Hepatocyte (in vitro differentiated cells): ENCODE measurements at regions not wholly inside any gene's neighbourhood (a gene's known extent, or its start where the extent isn't known, plus 50 kb on each side); places are given as distances from the start of the nearest gene placed in this dataset.
"Not testable (repeated sequence)": the region's sequence is repeated elsewhere in the genome, so short reads cannot be mapped to it uniquely, and the experiment has no call there.

Source experiments
- DNase-seq: peaks from one replicate; pipeline ENCODE4 v3.0.0-alpha.2; 2016; ENCODE audit warnings: low spot score
- H2AFZ ChIP-seq: fragments of 200-600 bp; sonication (generic); 2 replicates; pipeline ENCODE4 v1.6.0; 2016; ENCODE audit warnings: antibody characterized with exemption, mild to moderate bottlenecking
- H3K27ac ChIP-seq: fragments of 200-600 bp; sonication (generic); 2 replicates; pipeline ENCODE4 v1.5.1; 2016; ENCODE audit warnings: mild to moderate bottlenecking
- H3K27me3 ChIP-seq: fragments of 200-600 bp; sonication (generic); 2 replicates; pipeline ENCODE4 v1.6.1; 2016
- H3K36me3 ChIP-seq: fragments of 200-600 bp; sonication (generic); replicated peaks from 2 replicates; pipeline ENCODE4 v1.5.1; 2016; ENCODE audit warnings: low read depth; ENCODE audit not compliant: insufficient read depth
- H3K4me1 ChIP-seq: fragments of 200-600 bp; sonication (generic); 2 replicates; pipeline ENCODE4 v1.5.1; 2016; ENCODE audit warnings: mild to moderate bottlenecking, moderate library complexity; ENCODE audit not compliant: insufficient read depth
- H3K4me2 ChIP-seq: fragments of 200-600 bp; sonication (generic); 2 replicates; pipeline ENCODE4 v1.6.0; 2016
- H3K4me3 ChIP-seq: fragments of 200-600 bp; sonication (generic); 2 replicates; pipeline ENCODE4 v1.5.1; 2016; ENCODE audit warnings: mild to moderate bottlenecking
- H3K79me2 ChIP-seq: fragments of 200-600 bp; sonication (generic); 2 replicates; pipeline ENCODE4 v1.6.0; 2017; ENCODE audit warnings: mild to moderate bottlenecking
- H3K9me2 ChIP-seq: fragments of 200-600 bp; sonication (generic); replicated peaks from 2 replicates; pipeline ENCODE4 v1.6.0; 2017; ENCODE audit warnings: mild to moderate bottlenecking; ENCODE audit not compliant: insufficient read depth
- H3K9me3 ChIP-seq: fragments of 200-600 bp; sonication (generic); 2 replicates; pipeline ENCODE4 v1.5.1; 2016; ENCODE audit warnings: low read depth, mild to moderate bottlenecking
- H4K20me1 ChIP-seq: fragments of 200-600 bp; sonication (generic); 2 replicates; pipeline ENCODE4 v1.6.0; 2016; ENCODE audit warnings: mild to moderate bottlenecking; ENCODE audit not compliant: insufficient read depth, poor library complexity, severe bottlenecking
- EZH2 ChIP-seq: fragments of 200-600 bp; sonication (generic); IDR thresholded peaks from 2 replicates; pipeline ENCODE4 v1.6.1; 2016; ENCODE audit warnings: antibody characterized with exemption, mild to moderate bottlenecking, borderline replicate concordance
- EZH2phosphoT487 ChIP-seq: fragments of 200-600 bp; sonication (generic); IDR thresholded peaks from one replicate; pipeline ENCODE4 v1.6.1; 2018; ENCODE audit warnings: antibody characterized with exemption, mild to moderate bottlenecking, low read depth, moderate library complexity; ENCODE audit not compliant: unreplicated experiment, severe bottlenecking
- WGBS: methylation state at CpG from one replicate; pipeline ENCODE4 v1.1.6; 2016; ENCODE audit warnings: low lambda C conversion rate; ENCODE audit errors: missing lambda C conversion rate; 5-methylcytosine and 5-hydroxymethylcytosine counted together
- TF ChIP-seq, protein P1 (sequence below): fragments of 200-600 bp; sonication (generic); IDR thresholded peaks from 2 replicates; pipeline ENCODE4 v1.5.1; 2016; ENCODE audit warnings: antibody characterized with exemption, mild to moderate bottlenecking; ENCODE audit not compliant: poor library complexity

DNA sequence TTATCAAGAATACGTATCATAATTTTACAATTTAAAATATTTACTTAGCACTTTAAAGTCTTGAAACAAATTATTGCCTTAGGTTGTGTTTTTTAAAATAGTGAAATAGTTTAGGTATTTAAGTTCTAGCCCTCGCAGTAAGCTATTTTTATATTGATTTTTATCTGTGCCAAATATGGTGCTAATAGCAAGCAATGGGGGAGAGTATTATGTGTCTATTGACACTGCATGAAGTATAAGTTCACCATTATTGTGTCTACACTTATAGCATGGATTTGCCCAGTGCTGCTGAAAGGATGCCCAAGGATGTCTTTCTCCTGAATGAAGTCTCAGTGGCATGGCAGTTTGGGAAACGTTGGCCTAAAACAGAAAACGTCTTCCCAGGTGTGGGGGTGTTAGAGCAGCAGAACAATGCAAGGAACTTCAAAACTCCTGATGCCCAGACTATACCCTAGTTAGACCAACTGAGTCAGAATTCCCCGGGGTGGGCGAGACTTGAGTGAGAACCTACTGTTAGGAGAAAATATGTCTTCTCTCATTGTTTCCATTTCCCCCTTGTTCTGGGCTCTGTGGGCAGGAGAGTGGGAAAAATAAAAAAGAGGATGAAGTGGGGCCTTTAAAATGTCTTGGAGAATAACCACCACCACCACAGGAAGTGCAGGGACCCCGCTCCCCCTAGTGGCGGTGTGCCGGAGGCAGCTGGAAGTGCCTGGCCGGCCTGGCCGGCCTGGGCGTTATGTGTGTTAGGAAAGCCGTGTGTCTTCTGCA, 104.2 kb upstream of the SLC7A14 start:
- H3K4me1 ChIP-seq = no peaks in the 10 kb centered on the region
- no peak overlapping the region for H3K4me3 ChIP-seq
- H3K9me2 ChIP-seq = no peaks in the 10 kb centered on the region
- no peaks in the 10 kb centered on the region for H4K20me1 ChIP-seq
- peak; percentile 81 for DNase-seq
- H3K27ac ChIP-seq = no peak overlapping the region
- no peaks in the 10 kb centered on the region for H3K36me3 ChIP-seq
- WGBS = 55% methylated on average over 13 of the region's 13 CpGs
- no peak overlapping the region for H2AFZ ChIP-seq
- H3K9me3 ChIP-seq = no peaks in the 10 kb centered on the region
- TF ChIP-seq EZH2phosphoT487 (no peak), EZH2 (no peak)
- TF ChIP-seq, protein P1, sequence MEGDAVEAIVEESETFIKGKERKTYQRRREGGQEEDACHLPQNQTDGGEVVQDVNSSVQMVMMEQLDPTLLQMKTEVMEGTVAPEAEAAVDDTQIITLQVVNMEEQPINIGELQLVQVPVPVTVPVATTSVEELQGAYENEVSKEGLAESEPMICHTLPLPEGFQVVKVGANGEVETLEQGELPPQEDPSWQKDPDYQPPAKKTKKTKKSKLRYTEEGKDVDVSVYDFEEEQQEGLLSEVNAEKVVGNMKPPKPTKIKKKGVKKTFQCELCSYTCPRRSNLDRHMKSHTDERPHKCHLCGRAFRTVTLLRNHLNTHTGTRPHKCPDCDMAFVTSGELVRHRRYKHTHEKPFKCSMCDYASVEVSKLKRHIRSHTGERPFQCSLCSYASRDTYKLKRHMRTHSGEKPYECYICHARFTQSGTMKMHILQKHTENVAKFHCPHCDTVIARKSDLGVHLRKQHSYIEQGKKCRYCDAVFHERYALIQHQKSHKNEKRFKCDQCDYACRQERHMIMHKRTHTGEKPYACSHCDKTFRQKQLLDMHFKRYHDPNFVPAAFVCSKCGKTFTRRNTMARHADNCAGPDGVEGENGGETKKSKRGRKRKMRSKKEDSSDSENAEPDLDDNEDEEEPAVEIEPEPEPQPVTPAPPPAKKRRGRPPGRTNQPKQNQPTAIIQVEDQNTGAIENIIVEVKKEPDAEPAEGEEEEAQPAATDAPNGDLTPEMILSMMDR = peak; percentile 61
- H3K27me3 ChIP-seq = no peaks in the 10 kb centered on the region
- no peak overlapping the region for H3K4me2 ChIP-seq
- H3K79me2 ChIP-seq = no peaks in the 10 kb centered on the region

DNA sequence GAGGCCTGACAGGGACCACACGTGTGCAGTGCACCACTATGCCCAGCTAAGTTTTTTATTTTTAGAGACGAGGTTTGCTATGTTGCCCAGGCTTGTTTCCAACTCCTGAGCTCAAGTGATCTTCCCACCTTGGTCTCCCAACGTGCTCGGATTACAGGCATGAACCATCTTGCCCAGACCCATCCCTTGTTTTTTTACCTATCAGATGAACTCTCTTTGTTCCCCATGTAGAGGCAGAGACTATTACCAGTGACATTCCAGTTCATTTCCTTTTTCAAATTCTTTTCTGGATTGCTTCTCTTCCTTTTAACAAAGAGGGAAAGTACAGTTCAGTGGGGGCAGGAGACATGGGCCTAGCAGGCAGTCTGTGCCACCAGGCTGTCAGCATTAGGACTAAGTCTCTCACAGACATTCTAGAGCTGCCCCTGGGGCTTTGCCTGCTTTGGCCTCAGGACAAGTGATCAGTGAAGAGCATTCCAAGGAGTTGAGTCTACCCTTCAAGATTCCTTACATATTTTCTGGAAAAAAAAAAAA, 103.5 kb upstream of the SLC7A14 start:
- H3K9me2 ChIP-seq = no peaks in the 10 kb centered on the region
- H2AFZ ChIP-seq = no peak overlapping the region
- no peaks in the 10 kb centered on the region for H3K36me3 ChIP-seq
- H3K27ac ChIP-seq = peak overlapping the region; percentile 10
- no peak overlapping the region for H3K4me3 ChIP-seq
- DNase-seq = peak; percentile 20
- H4K20me1 ChIP-seq = no peaks in the 10 kb centered on the region
- TF ChIP-seq, protein P1 = no peak
- TF ChIP-seq EZH2 (no peak), EZH2phosphoT487 (no peak)
- 81% methylated on average over 4 of the region's 4 CpGs for whole genome bisulfite sequencing
- no peak overlapping the region for H3K4me2 ChIP-seq
- H3K9me3 ChIP-seq = no peaks in the 10 kb centered on the region
- no peaks in the 10 kb centered on the region for H3K79me2 ChIP-seq
- H3K4me1 ChIP-seq = no peaks in the 10 kb centered on the region
- H3K27me3 ChIP-seq = no peaks in the 10 kb centered on the region

DNA sequence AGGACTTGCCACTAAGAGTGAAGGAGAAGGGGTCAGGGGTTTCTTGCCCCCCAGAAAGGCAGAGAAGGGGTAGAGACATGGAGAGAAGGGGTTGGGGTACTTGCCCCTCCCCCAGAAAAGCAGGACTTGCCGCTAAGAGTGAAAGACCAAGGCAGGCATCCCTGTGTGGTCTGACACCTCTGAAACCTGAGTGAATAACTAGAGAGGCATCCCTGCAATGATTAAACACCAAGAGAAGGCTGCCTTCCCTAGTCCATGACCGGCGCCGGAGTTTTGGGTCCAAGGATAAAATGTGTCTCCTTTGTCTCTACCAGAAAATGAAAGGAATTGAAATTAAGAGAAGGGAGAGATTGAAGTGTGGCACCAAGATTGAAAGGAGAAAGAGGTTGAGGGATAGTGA, 102.3 kb upstream of the SLC7A14 start:
- H3K9me2 ChIP-seq, H3K4me1 ChIP-seq, H3K9me3 ChIP-seq, H3K27ac ChIP-seq, H3K4me3 ChIP-seq, H3K4me2 ChIP-seq, DNase-seq, H3K36me3 ChIP-seq, H4K20me1 ChIP-seq, H3K27me3 ChIP-seq, H2AFZ ChIP-seq, H3K79me2 ChIP-seq: not testable (repeated sequence)
- WGBS = 93% methylated on average over 4 of the region's 4 CpGs

DNA sequence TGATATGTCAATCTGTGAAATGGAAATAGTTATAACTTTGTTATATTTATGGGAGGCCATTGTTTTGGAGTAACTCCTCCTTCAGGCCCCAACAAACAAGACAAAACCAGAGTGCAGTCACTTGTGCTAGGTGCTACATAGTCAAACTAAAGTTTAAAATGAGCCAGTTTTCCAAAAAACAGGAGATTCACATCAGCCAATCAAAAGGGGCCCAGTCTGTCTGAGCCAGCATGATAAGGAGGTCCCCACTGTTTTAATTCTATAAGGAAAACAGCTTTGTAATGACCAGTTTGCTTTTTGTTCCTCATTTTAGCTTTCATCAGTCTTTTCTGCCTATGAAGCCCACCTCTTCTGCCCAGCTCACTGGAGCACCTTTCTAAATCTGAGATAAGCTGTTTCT, 94.7 kb upstream of the SLC7A14 start:
- no peaks in the 10 kb centered on the region for H4K20me1 ChIP-seq
- H3K4me1 ChIP-seq = no peaks in the 10 kb centered on the region
- H3K36me3 ChIP-seq = no peaks in the 10 kb centered on the region

More for the DNA sequence above, 94.7 kb upstream of the SLC7A14 start:
- Histone ChIP-seq H3K4me3 (no peak overlapping the region), H3K9me2 (no peaks in the 10 kb centered on the region), H3K27ac (no peak overlapping the region), H3K27me3 (no peaks in the 10 kb centered on the region), H3K4me2 (no peak overlapping the region), H3K79me2 (no peaks in the 10 kb centered on the region), H3K9me3 (no peaks in the 10 kb centered on the region), H2AFZ (no peak overlapping the region)
- DNase-seq = no peak
- TF ChIP-seq, protein P1 = no peak
- TF ChIP-seq EZH2 = no peak
- no peak for TF ChIP-seq EZH2phosphoT487
